NOMO-1 treated with DMSO at 0.1 percent for 48 hours (cell line): ENCODE measurements at regions not wholly inside any gene's neighbourhood (a gene's known extent, or its start where the extent isn't known, plus 50 kb on each side); places are given as distances from the start of the nearest gene placed in this dataset.
"Not testable (repeated sequence)": the region's sequence is repeated elsewhere in the genome, so short reads cannot be mapped to it uniquely, and the experiment has no call there.

Experiments used
- DNase-seq: peaks from one replicate; lab custom pipeline; 2025; ENCODE audit not compliant: unreplicated experiment; lab: John Stamatoyannopoulos, UW

DNA sequence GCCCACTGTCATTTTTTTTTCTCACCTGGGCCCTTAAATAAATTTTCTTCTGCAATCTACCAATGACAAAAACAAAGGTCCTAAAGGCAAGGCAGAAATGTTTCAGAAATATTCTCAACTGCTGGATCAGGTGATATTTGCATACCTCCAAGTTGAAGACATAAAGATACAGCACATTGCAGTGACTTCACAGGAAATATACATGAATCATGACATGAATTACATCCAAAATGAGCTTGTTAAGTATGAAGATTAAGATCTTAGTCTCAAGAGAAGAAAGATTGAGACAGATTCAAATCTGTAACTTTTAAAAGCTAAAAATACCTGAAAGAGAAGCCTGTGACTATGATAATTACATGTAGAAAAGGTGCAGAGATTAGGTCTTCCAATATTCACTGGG is 207.8 kb downstream of the SIPA1L2 start:
- no peak for DNase-seq

DNA sequence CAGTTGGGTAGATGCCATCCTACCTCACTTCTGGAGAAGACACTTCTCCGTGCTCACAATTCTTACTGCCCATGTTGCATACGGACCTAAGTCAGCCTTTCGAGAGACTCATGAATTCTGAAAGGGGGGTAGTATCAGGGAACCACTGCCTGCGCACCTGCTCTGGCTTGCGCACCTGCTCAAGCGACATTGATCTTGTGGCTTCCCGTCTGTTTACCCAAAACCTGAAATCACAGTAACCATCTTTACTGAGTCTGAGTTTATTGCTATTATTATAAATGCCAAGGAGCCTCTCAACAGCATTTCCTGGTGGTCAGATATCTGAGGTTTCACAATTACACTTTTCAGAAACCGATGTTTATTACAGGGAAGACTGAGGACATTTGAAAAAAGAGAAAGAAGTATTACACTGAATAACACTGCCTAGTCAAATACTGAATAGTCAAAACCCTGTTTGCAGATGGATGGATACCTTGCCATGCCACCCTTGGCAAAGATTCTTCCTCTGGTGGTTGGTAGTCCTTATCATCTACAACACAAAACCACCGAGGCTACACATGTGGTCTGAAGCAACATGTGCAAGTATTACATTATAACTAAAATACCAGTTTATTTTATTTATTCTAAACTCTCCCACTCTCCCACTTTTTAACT is 208.7 kb downstream of the SIPA1L2 start:
- DNase-seq: no peak

GRCh38 chr1:232417636-232418248 is 212.2 kb downstream of the SIPA1L2 start:
- DNase-seq: no peak

GRCh38 chr1:232416026-232416568 is 213.8 kb downstream of the SIPA1L2 start:
- DNase-seq: no peak

- not testable (repeated sequence) for DNase-seq
Observed at GRCh38 chr1:232415481-232415880, 214.5 kb downstream of the SIPA1L2 start.

- DNase-seq: no peak
Observed at GRCh38 chr1:232414100-232414499, 215.8 kb downstream of the SIPA1L2 start.

DNA sequence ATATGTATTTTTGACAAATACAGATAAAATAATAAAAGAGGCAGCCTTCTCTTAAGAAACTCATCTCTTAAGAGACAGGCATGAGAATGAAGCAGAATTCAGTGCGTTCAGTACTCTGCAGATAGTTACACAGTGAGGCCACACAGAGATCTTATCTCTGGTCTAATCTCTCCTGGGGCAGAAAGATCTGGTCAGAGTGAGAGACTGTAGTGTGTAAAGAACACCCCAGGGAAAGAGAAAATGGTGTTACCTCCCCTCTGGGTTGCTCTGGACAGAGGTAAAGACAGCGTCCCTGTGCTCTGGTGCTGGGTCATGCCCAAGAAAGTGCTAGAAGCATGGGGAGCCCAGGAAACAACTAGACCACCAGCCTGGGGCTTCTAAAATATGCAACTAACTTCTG is 216.3 kb downstream of the SIPA1L2 start:
- DNase-seq: no peak

GRCh38 chr1:232409584-232409983 is 220.3 kb downstream of the SIPA1L2 start:
- DNase-seq: no peak

DNA sequence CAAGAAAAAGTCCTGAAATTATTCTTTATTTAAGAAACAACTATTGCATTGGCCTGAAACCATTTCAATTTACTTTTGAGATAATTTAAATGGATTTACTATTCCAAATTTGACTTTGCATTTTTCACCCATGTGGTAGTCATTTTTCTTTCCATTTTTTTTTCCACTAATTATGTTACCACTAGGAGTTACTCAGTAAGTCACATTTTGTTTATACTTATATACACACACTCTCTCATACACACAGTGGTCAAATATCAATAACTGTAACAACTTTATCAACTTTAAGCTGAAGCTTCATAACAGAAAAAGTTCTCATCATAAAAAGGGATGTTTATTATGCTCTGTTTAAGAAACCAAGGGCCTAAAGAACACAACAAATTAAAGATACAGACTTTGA is 222.8 kb downstream of the SIPA1L2 start:
- DNase-seq: no peak

DNA sequence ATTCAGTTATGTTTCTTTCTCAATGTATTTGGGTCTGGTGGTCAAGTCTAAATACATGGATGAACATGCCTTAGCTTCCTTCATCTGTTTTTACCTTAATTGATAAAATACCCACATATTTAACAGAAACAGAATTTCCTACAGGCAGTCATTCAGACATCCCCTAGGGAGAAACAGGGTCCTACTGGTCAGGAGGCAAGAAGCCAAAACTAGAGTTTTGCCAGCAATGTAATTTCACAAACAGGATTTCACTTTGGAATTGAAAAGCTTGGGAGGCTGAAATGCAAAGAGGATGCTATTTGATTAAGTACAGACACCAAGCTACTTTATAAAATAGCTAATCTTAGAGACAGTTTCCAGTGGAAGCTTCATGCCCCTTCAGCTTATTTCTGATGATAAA is 224.2 kb downstream of the SIPA1L2 start:
- DNase-seq: no peak

DNA sequence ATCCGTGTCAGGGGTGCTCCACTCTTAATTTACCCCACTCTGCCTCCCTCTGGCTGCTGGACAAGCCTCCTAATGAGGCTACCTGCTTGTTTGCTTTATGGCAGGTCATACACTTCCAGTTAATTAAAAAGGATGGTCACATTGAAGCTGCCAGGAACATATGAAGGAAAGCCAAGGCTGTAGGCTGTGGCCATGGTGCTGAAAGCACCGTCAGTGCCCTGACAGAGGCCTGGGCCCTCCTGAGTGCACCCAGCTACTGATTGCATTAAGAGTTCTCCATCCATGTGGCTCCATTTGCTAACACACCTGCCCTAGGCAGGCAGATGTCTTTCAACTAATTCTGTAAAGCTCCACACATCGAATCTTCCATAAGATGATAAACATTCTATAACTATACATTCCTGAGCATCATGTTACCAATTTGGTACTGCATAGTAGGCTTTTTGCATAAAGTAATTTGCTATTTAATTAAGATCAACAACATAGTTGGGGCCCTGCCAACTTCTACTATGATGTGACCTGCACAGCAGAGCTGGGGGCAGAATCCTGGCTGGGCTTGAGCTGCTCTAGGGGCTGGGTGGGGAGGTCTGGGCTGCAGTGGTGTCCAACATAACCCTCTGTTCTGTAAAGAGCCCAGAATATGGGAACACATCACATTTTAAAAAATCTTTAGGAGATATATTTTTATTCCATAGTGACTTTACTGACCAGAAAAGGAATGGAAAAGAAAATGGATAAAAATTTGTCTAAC is 224.8 kb downstream of the SIPA1L2 start:
- no peak for DNase-seq

GRCh38 chr1:232404227-232404626 is 225.7 kb downstream of the SIPA1L2 start:
- DNase-seq: no peak

DNA sequence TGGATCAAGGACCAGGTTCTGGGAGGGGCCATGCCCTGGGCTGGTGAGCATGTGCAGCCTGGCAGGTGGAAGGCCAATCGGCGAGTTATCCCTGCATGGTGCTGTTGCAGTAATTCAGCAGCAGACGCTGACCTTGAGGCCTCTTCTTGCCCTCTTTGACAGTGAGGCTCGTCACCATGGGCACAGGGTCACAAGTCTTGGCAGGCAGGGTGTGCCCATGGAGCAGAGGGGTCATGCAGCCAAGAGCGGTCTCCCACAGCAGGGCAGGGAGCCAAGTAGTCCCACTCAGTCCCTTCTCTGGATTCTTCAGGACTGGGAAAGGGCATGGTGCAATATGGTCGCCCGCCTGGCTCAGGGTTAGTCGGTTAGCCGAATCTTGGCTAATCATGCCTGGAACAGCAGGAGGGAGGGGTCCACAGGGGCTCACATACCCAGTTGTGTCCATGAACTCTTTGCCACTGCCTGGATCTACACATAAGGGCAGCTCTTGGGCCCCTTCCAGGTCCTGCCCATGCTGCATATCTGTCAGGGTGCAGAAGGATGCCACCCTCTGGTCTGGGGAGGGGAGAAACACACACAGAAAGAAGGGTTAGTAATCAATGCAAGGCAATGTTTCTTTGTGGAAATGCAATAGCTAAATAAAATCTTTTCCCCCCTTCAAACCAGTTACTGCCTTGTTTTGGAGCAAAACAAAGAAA is 226.8 kb downstream of the SIPA1L2 start:
- no peak for DNase-seq

GRCh38 chr1:232398823-232399222 is 231.1 kb downstream of the SIPA1L2 start:
- no peak for DNase-seq

DNA sequence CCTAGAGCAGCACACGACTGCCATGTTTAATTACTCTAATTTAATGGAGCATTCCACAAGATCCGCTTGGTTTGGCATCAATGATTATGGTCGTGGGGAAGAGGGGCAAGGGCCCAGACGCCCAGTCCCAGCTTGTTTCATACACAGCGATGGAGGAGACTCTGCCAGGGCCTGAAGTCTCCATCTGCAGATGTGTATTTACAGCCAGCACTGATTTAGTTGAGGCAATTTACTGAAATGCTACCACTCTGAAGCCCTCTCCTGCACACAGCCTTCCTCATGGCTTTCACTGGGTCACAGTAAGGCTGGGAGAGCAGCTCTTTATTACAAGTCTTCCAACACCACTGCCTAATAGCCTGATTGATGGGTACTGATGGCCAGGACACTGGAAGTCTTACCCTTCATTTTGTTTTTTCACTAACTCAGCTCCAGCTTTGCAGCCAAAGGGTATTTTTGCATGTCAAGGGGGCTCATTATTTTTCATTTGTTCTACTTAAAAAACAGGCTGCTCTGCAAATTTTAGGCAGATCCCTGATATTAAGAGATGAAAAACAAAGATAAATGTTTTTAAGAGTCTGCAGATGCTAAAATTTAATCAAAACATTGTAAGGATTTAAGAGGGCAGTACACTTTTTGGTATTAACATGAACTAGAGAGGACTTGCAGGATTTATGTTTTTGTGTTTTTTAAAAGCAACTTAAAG is 236.3 kb downstream of the SIPA1L2 start:
- DNase-seq: no peak

DNA sequence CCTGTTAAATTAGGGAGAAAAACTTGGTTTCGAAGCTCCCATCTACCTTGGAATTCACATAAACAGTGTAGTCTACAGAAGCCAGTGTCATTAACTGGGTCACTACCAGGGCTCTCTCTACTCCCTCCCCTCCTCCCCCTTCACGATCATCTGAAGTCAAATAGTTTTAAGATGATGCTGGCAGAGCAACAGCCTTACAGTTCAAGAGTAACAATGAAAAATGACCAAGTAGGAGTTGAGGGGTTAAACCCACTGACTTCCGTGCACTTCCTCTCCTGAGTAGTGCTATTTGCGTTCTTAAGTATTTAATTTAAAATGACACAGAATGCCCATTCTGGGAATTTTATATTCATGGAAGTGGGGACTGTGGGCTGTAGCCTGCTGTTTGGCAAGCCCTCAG is 236.9 kb downstream of the SIPA1L2 start:
- no peak for DNase-seq

GRCh38 chr1:232390590-232390989 is 239.3 kb downstream of the SIPA1L2 start:
- DNase-seq: no peak

DNA sequence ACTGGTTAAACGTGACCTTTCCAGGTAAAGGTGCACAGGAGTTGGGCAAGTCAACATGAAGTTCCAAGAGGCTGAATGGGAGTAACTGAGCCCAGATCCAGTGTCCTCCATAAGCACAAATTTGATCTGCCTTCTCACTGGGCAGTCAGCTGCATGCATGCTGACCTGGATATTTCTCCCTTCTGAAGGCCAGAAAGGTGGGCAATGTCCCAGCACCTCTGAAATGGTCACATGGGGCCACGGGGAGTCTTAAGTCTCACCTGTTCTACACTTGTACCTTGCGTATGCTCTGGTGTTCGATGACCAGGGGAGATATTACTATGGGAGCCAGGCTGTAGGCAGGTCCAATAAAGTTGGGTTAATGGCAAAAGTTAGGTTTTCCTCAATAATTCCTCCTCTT is 240.2 kb downstream of the SIPA1L2 start:
- no peak for DNase-seq

- DNase-seq: no peak
Observed at GRCh38 chr1:232388363-232388762, 241.6 kb downstream of the SIPA1L2 start.

GRCh38 chr1:232386721-232387510 is 243.0 kb downstream of the SIPA1L2 start:
- no peak for DNase-seq
